22Rv1 (cell line): ENCODE measurements at regions not wholly inside any gene's neighbourhood (a gene's known extent, or its start where the extent isn't known, plus 50 kb on each side); places are given as distances from the start of the nearest gene placed in this dataset.

Experiments
- CTCF ChIP-seq: fragments of 450-650 bp; IDR thresholded peaks from 2 replicates; pipeline ENCODE4 v1.5.1; 2017; ENCODE audit warnings: mild to moderate bottlenecking
- ZFX ChIP-seq: fragments of 450-650 bp; IDR thresholded peaks from 2 replicates; pipeline ENCODE4 v1.6.1; 2017; ENCODE audit warnings: antibody characterized with exemption, borderline replicate concordance

- TF ChIP-seq CTCF (no peak), ZFX (no peak)
These were observed 251.2 kb upstream of the OBI1 start for GRCh38 chr13:78910147-78910546.
